ENCODE measurements at regions not wholly inside any gene's neighbourhood (a gene's known extent, or its start where the extent isn't known, plus 50 kb on each side); places are given as distances from the start of the nearest gene placed in this dataset.

DNA sequence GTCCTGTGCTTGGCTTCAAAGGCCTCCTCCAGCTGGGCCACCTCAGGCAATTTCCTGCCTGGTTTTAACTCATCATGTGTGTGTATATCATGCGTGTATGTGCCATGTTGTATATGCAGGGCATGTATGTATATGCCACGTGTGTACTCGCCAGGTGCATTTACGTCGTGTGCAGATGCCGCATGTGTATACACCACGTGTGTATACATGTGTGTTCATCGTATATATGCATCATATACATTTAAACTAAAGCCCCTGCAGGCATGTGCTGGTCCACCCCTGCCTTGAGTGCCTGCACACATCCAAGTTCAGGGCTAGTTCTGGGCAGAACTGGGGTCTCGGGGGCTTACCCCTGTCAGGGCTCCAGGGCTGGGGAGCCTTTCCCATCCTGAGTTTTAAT is 54.0 kb upstream of the SMOC2 start:
- TF ChIP-seq, protein P1, sequence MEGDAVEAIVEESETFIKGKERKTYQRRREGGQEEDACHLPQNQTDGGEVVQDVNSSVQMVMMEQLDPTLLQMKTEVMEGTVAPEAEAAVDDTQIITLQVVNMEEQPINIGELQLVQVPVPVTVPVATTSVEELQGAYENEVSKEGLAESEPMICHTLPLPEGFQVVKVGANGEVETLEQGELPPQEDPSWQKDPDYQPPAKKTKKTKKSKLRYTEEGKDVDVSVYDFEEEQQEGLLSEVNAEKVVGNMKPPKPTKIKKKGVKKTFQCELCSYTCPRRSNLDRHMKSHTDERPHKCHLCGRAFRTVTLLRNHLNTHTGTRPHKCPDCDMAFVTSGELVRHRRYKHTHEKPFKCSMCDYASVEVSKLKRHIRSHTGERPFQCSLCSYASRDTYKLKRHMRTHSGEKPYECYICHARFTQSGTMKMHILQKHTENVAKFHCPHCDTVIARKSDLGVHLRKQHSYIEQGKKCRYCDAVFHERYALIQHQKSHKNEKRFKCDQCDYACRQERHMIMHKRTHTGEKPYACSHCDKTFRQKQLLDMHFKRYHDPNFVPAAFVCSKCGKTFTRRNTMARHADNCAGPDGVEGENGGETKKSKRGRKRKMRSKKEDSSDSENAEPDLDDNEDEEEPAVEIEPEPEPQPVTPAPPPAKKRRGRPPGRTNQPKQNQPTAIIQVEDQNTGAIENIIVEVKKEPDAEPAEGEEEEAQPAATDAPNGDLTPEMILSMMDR (IDR thresholded peaks at IDR 0.05): no peak
- TF ChIP-seq POLR2AphosphoS5 (IDR thresholded peaks at IDR 0.05; ENCODE audit: insufficient read depth in 1 of 2, low read depth in 1 of 2) (no peak), POLR2A (IDR thresholded peaks at IDR 0.05) (no peak)

Measured in vagina (tissue), 2 donors.